ENCODE measurements at regions not wholly inside any gene's neighbourhood (a gene's known extent, or its start where the extent isn't known, plus 50 kb on each side); places are given as distances from the start of the nearest gene placed in this dataset.

GRCh38 chr5:168156170-168156569 is 135.3 kb upstream of the WWC1 start:
- Mint-ChIP-seq H3K27me3 (ENCODE audit: low read depth) (no peaks in the 10 kb centered on the region; the same call in 1 of the 2 replicates), H3K4me1 (peaks cover 45% of the 10 kb centered on the region), H3K27ac (no peak overlapping the region), H3K4me3 (no peak overlapping the region), H3K9me3 (no peaks in the 10 kb centered on the region), H3K36me3 (no peaks in the 10 kb centered on the region)
- POLR2A ChIA-PET = no interaction called here
- no peak for TF ChIP-seq TEAD4 (CRISPR knock-in tag; IDR thresholded peaks at IDR 0.05)
- no peak for TF ChIP-seq IRF1 (CRISPR knock-in tag; IDR thresholded peaks at IDR 0.05)
- TF ChIP-seq, protein P1, sequence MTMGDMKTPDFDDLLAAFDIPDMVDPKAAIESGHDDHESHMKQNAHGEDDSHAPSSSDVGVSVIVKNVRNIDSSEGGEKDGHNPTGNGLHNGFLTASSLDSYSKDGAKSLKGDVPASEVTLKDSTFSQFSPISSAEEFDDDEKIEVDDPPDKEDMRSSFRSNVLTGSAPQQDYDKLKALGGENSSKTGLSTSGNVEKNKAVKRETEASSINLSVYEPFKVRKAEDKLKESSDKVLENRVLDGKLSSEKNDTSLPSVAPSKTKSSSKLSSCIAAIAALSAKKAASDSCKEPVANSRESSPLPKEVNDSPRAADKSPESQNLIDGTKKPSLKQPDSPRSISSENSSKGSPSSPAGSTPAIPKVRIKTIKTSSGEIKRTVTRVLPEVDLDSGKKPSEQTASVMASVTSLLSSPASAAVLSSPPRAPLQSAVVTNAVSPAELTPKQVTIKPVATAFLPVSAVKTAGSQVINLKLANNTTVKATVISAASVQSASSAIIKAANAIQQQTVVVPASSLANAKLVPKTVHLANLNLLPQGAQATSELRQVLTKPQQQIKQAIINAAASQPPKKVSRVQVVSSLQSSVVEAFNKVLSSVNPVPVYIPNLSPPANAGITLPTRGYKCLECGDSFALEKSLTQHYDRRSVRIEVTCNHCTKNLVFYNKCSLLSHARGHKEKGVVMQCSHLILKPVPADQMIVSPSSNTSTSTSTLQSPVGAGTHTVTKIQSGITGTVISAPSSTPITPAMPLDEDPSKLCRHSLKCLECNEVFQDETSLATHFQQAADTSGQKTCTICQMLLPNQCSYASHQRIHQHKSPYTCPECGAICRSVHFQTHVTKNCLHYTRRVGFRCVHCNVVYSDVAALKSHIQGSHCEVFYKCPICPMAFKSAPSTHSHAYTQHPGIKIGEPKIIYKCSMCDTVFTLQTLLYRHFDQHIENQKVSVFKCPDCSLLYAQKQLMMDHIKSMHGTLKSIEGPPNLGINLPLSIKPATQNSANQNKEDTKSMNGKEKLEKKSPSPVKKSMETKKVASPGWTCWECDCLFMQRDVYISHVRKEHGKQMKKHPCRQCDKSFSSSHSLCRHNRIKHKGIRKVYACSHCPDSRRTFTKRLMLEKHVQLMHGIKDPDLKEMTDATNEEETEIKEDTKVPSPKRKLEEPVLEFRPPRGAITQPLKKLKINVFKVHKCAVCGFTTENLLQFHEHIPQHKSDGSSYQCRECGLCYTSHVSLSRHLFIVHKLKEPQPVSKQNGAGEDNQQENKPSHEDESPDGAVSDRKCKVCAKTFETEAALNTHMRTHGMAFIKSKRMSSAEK (CRISPR knock-in tag; IDR thresholded peaks at IDR 0.05; ENCODE audit: borderline replicate concordance) = no peak
- TF ChIP-seq ZNF138 (CRISPR knock-in tag; conservative IDR thresholded peaks at IDR 0.05) = no peak
- TF ChIP-seq CREB1 (CRISPR knock-in tag; IDR thresholded peaks at IDR 0.05) = no peak
- no peak for TF ChIP-seq SMAD4 (CRISPR knock-in tag; IDR thresholded peaks at IDR 0.05)
- TF ChIP-seq FOXP1 (CRISPR knock-in tag; IDR thresholded peaks at IDR 0.05; ENCODE audit: borderline replicate concordance) = no peak
- no peak for TF ChIP-seq ZNF263 (CRISPR knock-in tag; IDR thresholded peaks at IDR 0.05; ENCODE audit: low read depth)
- TF ChIP-seq, protein P2, sequence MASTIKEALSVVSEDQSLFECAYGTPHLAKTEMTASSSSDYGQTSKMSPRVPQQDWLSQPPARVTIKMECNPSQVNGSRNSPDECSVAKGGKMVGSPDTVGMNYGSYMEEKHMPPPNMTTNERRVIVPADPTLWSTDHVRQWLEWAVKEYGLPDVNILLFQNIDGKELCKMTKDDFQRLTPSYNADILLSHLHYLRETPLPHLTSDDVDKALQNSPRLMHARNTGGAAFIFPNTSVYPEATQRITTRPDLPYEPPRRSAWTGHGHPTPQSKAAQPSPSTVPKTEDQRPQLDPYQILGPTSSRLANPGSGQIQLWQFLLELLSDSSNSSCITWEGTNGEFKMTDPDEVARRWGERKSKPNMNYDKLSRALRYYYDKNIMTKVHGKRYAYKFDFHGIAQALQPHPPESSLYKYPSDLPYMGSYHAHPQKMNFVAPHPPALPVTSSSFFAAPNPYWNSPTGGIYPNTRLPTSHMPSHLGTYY (CRISPR knock-in tag; IDR thresholded peaks at IDR 0.05) = no peak
- no peak for TF ChIP-seq RORB (CRISPR knock-in tag; IDR thresholded peaks at IDR 0.05)
- no peak for TF ChIP-seq ZNF232 (CRISPR knock-in tag; IDR thresholded peaks at IDR 0.05)
- no peak for TF ChIP-seq ZNF425 (CRISPR knock-in tag; conservative IDR thresholded peaks at IDR 0.05)
- no peak for TF ChIP-seq NFE2L1 (CRISPR knock-in tag; IDR thresholded peaks at IDR 0.05)
- TF ChIP-seq ESRRA (CRISPR knock-in tag; IDR thresholded peaks at IDR 0.05; ENCODE audit: borderline replicate concordance) = no peak
- TF ChIP-seq, protein P3, sequence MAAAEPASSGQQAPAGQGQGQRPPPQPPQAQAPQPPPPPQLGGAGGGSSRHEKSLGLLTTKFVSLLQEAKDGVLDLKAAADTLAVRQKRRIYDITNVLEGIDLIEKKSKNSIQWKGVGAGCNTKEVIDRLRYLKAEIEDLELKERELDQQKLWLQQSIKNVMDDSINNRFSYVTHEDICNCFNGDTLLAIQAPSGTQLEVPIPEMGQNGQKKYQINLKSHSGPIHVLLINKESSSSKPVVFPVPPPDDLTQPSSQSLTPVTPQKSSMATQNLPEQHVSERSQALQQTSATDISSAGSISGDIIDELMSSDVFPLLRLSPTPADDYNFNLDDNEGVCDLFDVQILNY (CRISPR knock-in tag; IDR thresholded peaks at IDR 0.05) = no peak
- TF ChIP-seq ZNF423 (CRISPR knock-in tag; IDR thresholded peaks at IDR 0.05) = no peak
- no peak for TF ChIP-seq ZNF219 (CRISPR knock-in tag; IDR thresholded peaks at IDR 0.05; ENCODE audit: borderline replicate concordance)
- TF ChIP-seq IRF2 (CRISPR knock-in tag; IDR thresholded peaks at IDR 0.05; ENCODE audit: borderline replicate concordance, low read depth) = no peak
- TF ChIP-seq ATF3 (CRISPR knock-in tag; conservative IDR thresholded peaks at IDR 0.05) = no peak
- no peak for TF ChIP-seq FOXK1 (CRISPR knock-in tag; IDR thresholded peaks at IDR 0.05)
- CTCF ChIA-PET = interaction anchor here (0.7 to 1.2 kb wide), 2 partner anchors 14 to 22 kb away, joined by 3 read pairs; no protein-coding TSS in a partner anchor
- ATAC-seq (no peak), DNase-seq (ENCODE audit: low spot score) (no peak)
